Ishikawa (cell line): ENCODE measurements at regions not wholly inside any gene's neighbourhood (a gene's known extent, or its start where the extent isn't known, plus 50 kb on each side); places are given as distances from the start of the nearest gene placed in this dataset.

Experiments used
- CEBPB ChIP-seq: IDR thresholded peaks from 2 replicates; pipeline ENCODE4 v1.6.1; 2012
- CREB1 ChIP-seq: IDR thresholded peaks from 2 replicates; pipeline ENCODE4 v1.6.1; 2012; ENCODE audit warnings: low read depth
- EGR1 ChIP-seq: IDR thresholded peaks from 2 replicates; pipeline ENCODE4 v1.6.1; 2012
- EP300 ChIP-seq: IDR thresholded peaks from 2 replicates; pipeline ENCODE4 v1.6.1; 2012; ENCODE audit warnings: borderline replicate concordance
- FOXM1 ChIP-seq: IDR thresholded peaks from 2 replicates; pipeline ENCODE4 v1.6.1; 2012; ENCODE audit warnings: low read depth, borderline replicate concordance
- NFIC ChIP-seq: IDR thresholded peaks from 2 replicates; pipeline ENCODE4 v1.6.1; 2012
- RAD21 ChIP-seq: IDR thresholded peaks from 2 replicates; pipeline ENCODE4 v1.6.1; 2012; ENCODE audit warnings: low read depth
- TAF1 ChIP-seq: IDR thresholded peaks from 2 replicates; pipeline ENCODE4 v1.6.1; 2012; ENCODE audit warnings: low read depth, mild to moderate bottlenecking
- TCF12 ChIP-seq: IDR thresholded peaks from 2 replicates; pipeline ENCODE4 v1.6.1; 2012; ENCODE audit warnings: low read depth
- TEAD4 ChIP-seq: IDR thresholded peaks from 2 replicates; pipeline ENCODE4 v1.6.1; 2012
- YY1 ChIP-seq: IDR thresholded peaks from 2 replicates; pipeline ENCODE4 v1.6.1; 2012; ENCODE audit warnings: low read depth
- ZBTB7A ChIP-seq: IDR thresholded peaks from 2 replicates; pipeline ENCODE4 v1.6.1; 2012; ENCODE audit warnings: low read depth
- TF ChIP-seq, protein P1 (sequence below): IDR thresholded peaks from 2 replicates; pipeline ENCODE4 v1.6.1; 2012
- TF ChIP-seq, protein P2 (sequence below): IDR thresholded peaks from 2 replicates; pipeline ENCODE4 v1.6.1; 2012
- TF ChIP-seq, protein P3 (sequence below): IDR thresholded peaks from 2 replicates; pipeline ENCODE4 v1.6.1; 2012; ENCODE audit warnings: low read depth, mild to moderate bottlenecking

DNA sequence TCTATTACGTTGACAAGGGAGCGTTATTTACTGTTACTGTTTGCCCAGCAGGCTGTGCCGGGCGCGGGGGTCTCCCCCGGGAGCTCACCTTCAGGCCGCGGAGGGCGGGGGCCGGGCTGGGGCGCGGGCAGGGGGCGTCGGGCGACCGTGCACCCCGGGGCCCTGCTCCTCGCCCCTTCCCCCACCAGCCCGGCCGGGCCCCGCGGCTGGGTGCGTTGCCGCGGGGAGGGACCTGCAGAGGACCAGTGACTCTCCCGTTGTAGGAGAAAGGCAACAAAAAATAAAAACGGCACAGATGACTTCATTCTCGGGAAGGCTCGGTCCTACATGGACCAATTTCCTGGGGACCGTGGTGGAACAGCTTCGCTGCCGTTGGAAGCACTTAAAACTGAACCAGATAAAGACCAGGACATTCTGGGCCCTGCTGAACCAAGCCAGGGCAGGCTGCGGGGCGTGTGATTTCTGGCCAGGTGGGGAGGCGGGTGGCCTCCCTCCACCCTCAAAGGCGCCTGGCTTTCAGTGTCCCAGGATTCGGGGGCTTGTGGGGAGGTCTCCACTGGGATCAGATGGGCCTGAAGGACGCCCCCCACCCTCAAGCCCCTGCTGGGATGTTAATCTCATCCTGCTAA is 57.4 kb downstream of the IGLL1 start:
- no peak for TF ChIP-seq NFIC
- no peak for TF ChIP-seq RAD21
- TF ChIP-seq TCF12 = no peak
- TF ChIP-seq CEBPB = no peak
- no peak for TF ChIP-seq EGR1
- no peak for TF ChIP-seq EP300
- TF ChIP-seq CREB1 = no peak
- TF ChIP-seq, protein P1, sequence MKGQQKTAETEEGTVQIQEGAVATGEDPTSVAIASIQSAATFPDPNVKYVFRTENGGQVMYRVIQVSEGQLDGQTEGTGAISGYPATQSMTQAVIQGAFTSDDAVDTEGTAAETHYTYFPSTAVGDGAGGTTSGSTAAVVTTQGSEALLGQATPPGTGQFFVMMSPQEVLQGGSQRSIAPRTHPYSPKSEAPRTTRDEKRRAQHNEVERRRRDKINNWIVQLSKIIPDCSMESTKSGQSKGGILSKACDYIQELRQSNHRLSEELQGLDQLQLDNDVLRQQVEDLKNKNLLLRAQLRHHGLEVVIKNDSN = no peak
- TF ChIP-seq, protein P2, sequence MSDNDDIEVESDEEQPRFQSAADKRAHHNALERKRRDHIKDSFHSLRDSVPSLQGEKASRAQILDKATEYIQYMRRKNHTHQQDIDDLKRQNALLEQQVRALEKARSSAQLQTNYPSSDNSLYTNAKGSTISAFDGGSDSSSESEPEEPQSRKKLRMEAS = no peak

DNA sequence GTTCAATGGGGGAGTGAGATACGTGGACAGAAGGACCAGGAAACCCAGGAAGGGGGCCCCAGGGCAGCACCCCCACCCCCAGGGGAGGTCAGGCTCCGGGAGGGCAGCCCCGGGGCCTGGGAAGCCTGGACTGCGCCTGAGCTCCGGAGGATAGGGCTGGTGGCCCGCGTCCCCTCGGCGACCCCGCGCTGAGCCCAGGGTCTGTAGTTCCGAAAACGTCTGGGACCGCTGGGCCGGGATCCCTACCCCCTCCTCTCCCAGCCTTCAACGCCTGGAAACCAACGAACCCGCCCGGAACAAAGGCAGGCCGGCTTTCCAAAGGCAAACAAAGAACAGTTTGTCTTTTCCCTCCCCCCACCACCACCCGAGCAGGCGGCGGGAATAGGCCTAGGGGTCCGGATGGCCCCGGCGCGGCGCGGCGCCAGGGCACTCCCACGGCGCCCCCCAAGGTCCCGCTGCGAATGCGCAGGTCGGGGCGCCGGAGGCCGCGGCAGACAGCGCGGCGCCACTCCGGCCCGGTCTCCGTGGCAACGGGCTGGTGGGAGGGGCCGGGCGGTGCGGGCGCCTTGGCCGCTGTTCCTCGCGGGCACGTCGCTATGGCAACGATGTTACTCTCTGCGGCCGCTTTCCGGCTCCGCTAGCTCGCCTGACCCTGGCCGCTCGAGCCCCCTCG is 58.5 kb downstream of the IGLL1 start:
- TF ChIP-seq EGR1 (0 out of 2 replicates have a peak, but pooled peaks have one; percentile 15), YY1 (peak; percentile 36; the same call in 1 of the 2 replicates), ZBTB7A (peak; percentile 20; the same call in 1 of the 2 replicates), FOXM1 (no peak), EP300 (no peak), TCF12 (no peak), CEBPB (no peak), CREB1 (no peak), TAF1 (no peak), RAD21 (no peak), TEAD4 (no peak), NFIC (peak; percentile 29; the same call in 1 of the 2 replicates)
- TF ChIP-seq, protein P2 = peak; percentile 17; the same call in 1 of the 2 replicates
- TF ChIP-seq, protein P1 = no peak
- TF ChIP-seq, protein P3, sequence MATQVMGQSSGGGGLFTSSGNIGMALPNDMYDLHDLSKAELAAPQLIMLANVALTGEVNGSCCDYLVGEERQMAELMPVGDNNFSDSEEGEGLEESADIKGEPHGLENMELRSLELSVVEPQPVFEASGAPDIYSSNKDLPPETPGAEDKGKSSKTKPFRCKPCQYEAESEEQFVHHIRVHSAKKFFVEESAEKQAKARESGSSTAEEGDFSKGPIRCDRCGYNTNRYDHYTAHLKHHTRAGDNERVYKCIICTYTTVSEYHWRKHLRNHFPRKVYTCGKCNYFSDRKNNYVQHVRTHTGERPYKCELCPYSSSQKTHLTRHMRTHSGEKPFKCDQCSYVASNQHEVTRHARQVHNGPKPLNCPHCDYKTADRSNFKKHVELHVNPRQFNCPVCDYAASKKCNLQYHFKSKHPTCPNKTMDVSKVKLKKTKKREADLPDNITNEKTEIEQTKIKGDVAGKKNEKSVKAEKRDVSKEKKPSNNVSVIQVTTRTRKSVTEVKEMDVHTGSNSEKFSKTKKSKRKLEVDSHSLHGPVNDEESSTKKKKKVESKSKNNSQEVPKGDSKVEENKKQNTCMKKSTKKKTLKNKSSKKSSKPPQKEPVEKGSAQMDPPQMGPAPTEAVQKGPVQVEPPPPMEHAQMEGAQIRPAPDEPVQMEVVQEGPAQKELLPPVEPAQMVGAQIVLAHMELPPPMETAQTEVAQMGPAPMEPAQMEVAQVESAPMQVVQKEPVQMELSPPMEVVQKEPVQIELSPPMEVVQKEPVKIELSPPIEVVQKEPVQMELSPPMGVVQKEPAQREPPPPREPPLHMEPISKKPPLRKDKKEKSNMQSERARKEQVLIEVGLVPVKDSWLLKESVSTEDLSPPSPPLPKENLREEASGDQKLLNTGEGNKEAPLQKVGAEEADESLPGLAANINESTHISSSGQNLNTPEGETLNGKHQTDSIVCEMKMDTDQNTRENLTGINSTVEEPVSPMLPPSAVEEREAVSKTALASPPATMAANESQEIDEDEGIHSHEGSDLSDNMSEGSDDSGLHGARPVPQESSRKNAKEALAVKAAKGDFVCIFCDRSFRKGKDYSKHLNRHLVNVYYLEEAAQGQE = no peak

DNA sequence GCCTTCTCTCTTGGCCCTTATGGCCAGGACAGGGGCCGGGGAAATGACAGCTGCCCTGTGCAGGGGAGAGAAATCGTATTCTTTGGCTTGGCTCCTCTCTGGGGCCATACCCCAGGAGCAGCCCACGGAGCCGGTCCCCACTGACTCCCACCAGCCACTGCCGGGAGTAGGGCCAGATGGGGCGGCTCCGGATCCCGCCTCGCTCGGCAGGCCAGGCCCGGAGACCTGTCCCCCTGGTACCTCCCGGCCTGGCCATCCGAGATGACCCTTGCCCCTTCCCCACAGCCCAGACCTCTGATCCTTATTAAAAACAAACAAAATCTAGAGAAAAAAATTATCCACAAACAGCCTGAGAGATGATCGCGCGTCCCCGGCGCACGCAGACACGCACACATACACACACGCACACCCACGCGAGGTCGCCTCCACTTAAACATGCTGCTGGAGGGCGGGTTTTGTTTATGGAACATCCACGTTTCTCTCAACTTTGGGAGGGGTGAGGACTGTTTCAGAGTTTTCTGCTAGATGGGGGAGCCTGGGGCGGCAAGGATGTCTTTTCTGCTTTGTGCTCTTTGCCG is 59.1 kb downstream of the IGLL1 start:
- TF ChIP-seq, protein P3 = no peak
- TF ChIP-seq, protein P2 = no peak
- TF ChIP-seq, protein P1 = no peak
- TF ChIP-seq TEAD4 (no peak), TAF1 (no peak), FOXM1 (no peak), EGR1 (no peak), NFIC (no peak), TCF12 (no peak), RAD21 (no peak), YY1 (no peak), CREB1 (no peak), ZBTB7A (no peak)

DNA sequence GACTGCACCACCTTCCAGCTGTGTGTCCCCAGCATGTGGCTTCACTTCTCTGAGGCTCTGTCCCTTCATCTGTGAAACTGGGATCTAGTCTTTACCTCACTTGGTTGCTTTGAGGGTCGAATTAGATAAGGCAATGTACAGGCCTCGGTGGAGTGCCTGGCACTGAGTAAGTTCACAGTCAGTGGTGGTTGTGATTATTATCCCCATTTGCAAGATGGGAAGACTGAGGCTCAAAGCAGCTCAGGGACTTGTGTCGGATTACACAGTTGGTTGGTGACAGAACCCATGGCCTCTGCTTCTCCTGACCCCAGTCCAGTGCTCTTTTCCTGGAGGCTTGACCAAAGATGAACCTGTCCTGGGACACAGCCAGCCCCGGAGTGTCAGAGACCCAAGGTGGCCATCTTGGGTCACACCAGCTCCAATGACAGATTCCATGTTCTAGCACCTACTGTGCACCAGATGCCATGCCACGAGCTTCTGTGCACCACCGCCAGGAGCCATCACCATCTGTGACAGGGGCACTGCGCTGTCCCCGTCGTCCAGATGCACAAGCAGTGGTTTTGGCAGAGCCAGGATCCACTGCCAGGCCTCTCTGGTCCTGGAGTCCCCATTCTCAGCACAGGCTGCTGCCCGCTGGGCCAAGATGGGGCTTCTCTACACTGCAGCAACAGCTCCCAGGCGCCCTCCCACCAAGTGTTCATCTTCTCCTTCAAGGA is 60.5 kb downstream of the IGLL1 start:
- TF ChIP-seq CEBPB (no peak), TCF12 (no peak), ZBTB7A (no peak), YY1 (no peak), RAD21 (no peak), EP300 (no peak), EGR1 (no peak), NFIC (no peak)
- TF ChIP-seq, protein P2 = no peak
- TF ChIP-seq, protein P1 = no peak
- TF ChIP-seq, protein P3 = no peak
